ENCODE measurements at regions not wholly inside any gene's neighbourhood (a gene's known extent, or its start where the extent isn't known, plus 50 kb on each side); places are given as distances from the start of the nearest gene placed in this dataset.
"Not testable (repeated sequence)": the region's sequence is repeated elsewhere in the genome, so short reads cannot be mapped to it uniquely, and the experiment has no call there.

DNA sequence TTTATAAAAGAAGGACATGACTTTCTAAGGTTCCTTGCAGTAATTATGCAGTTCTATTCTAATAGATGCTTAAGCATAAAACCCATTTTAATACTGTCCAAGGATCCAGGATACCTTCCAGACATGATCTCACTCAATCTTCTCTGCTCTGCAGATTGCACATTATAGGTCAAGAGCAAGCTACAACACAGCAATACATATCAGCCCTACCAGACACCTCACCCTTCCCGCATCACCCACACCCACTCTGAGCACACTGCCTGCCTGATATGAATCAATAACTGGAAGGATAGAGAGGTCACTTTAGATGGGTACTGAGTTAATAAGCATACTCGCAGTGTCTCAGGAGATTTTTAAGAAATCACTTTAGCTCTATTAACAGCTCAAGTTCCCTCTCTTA lies 166.5 kb upstream of the NBPF9 start:
- H3K27ac ChIP-seq (replicated peaks; ENCODE audit: low read length); H4K8ac ChIP-seq (ENCODE audit: low read depth, low read length); H3K36me3 ChIP-seq (replicated peaks in 1 of 2; ENCODE audit: control insufficient read depth in 2 of 2, insufficient read depth in 2 of 2, low read length in 2 of 2); H3K79me1 ChIP-seq (ENCODE audit: low read depth, low read length); H2AK5ac ChIP-seq (ENCODE audit: low read depth, low read length); H2BK120ac ChIP-seq (ENCODE audit: low read depth, low read length); DNase-seq (ENCODE audit: low spot score); H3K27me3 ChIP-seq (ENCODE audit: control insufficient read depth in 3 of 3, insufficient read depth in 3 of 3, low read depth in 1 of 3, low read length in 3 of 3); H4K91ac ChIP-seq (ENCODE audit: low read depth, low read length, poor library complexity); H3K4ac ChIP-seq (ENCODE audit: low read length); H3K4me2 ChIP-seq (ENCODE audit: insufficient read depth, low read length, poor library complexity, severe bottlenecking); H2BK5ac ChIP-seq (ENCODE audit: low read length); H3K14ac ChIP-seq (ENCODE audit: low read length); H3K4me3 ChIP-seq (ENCODE audit: low read length in 2 of 2); H2BK12ac ChIP-seq (ENCODE audit: low read length); H3K18ac ChIP-seq (ENCODE audit: low read length); H3K4me1 ChIP-seq (ENCODE audit: control insufficient read depth in 2 of 2, insufficient read depth in 1 of 2, low read depth in 1 of 2, low read length in 2 of 2); H3K9me3 ChIP-seq (replicated peaks in 1 of 2; ENCODE audit: control insufficient read depth in 2 of 2, insufficient read depth in 1 of 2, low read depth in 1 of 2, low read length in 2 of 2); H3K23ac ChIP-seq (ENCODE audit: low read depth, low read length, poor library complexity); H3K9ac ChIP-seq (ENCODE audit: low read depth, low read length, poor library complexity); H2BK15ac ChIP-seq (ENCODE audit: low read length); H2AFZ ChIP-seq (ENCODE audit: low read length): not testable (repeated sequence)
- WGBS, 2 donors (ENCODE audit: extremely low coverage in 2 of 2, insufficient read length in 2 of 2, insufficient replicate concordance in 1 of 2), result no CpG with 5 or more reads among the region's 2 CpGs

DNA sequence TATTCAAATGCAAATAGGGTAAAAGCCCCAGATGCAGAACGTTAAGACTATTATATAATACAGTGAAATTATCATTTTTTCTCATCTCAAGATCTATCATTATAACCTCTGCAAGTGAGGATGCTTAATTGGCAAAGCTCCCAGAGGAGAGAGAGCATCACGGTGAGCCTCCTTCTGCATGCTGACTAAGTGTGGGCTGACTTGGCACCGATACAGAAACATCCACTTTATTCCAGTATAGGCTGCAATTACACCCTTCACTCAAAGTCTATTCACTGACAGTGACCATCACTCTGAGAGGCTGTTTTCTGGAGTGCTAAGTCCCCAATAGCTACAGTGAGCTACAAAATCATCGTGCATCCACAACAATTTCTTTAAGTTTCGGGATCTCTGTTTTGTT lies 171.1 kb upstream of the NBPF9 start:
- WGBS, 2 donors (ENCODE audit: extremely low coverage in 2 of 2, insufficient read length in 2 of 2, insufficient replicate concordance in 1 of 2), result no CpG with 5 or more reads among the region's 5 CpGs

DNA sequence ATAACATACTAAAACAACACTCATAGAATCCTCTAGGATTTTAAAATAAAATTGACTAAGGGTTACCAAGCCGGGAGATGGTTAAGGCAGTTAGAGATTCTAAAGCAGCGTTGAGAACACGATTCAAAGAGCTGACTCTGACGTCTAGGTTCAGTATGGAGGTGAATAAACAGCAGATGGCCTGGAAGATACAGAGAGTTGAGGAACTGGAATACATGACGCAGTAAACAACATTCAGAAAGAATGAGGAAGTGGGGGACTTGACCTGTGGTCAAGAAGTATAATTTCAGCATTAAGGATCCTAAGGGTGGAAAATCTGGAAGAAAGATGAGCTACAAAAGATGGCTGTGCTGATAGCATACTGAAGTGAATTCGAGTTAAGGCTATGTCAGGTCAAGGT lies 172.5 kb upstream of the NBPF9 start:
- H3K27ac ChIP-seq (replicated peaks; ENCODE audit: low read length); H2BK15ac ChIP-seq (ENCODE audit: low read length); H2AFZ ChIP-seq (ENCODE audit: low read length); H4K8ac ChIP-seq (ENCODE audit: low read depth, low read length); H3K18ac ChIP-seq (ENCODE audit: low read length); DNase-seq (ENCODE audit: low spot score); H3K27me3 ChIP-seq (ENCODE audit: control insufficient read depth in 3 of 3, insufficient read depth in 3 of 3, low read depth in 1 of 3, low read length in 3 of 3); H3K23ac ChIP-seq (ENCODE audit: low read depth, low read length, poor library complexity); H2AK5ac ChIP-seq (ENCODE audit: low read depth, low read length); H2BK12ac ChIP-seq (ENCODE audit: low read length); H3K9me3 ChIP-seq (replicated peaks in 1 of 2; ENCODE audit: control insufficient read depth in 2 of 2, insufficient read depth in 1 of 2, low read depth in 1 of 2, low read length in 2 of 2); H3K14ac ChIP-seq (ENCODE audit: low read length); H4K91ac ChIP-seq (ENCODE audit: low read depth, low read length, poor library complexity); H2BK120ac ChIP-seq (ENCODE audit: low read depth, low read length); H3K4ac ChIP-seq (ENCODE audit: low read length); H3K79me1 ChIP-seq (ENCODE audit: low read depth, low read length); H3K4me3 ChIP-seq (ENCODE audit: low read length in 2 of 2); H3K4me1 ChIP-seq (ENCODE audit: control insufficient read depth in 2 of 2, insufficient read depth in 1 of 2, low read depth in 1 of 2, low read length in 2 of 2); H3K4me2 ChIP-seq (ENCODE audit: insufficient read depth, low read length, poor library complexity, severe bottlenecking); H2BK5ac ChIP-seq (ENCODE audit: low read length); H3K9ac ChIP-seq (ENCODE audit: low read depth, low read length, poor library complexity); H3K36me3 ChIP-seq (replicated peaks in 1 of 2; ENCODE audit: control insufficient read depth in 2 of 2, insufficient read depth in 2 of 2, low read length in 2 of 2): not testable (repeated sequence)
- no CpG with 5 or more reads among the region's 6 CpGs for WGBS, 2 donors (ENCODE audit: extremely low coverage in 2 of 2, insufficient read length in 2 of 2, insufficient replicate concordance in 1 of 2)

More for the DNA sequence above, 171.1 kb upstream of the NBPF9 start:
- H2AK5ac ChIP-seq (ENCODE audit: low read depth, low read length); H3K18ac ChIP-seq (ENCODE audit: low read length); H2BK12ac ChIP-seq (ENCODE audit: low read length); H2BK15ac ChIP-seq (ENCODE audit: low read length); H2AFZ ChIP-seq (ENCODE audit: low read length); H2BK120ac ChIP-seq (ENCODE audit: low read depth, low read length); H3K4me2 ChIP-seq (ENCODE audit: insufficient read depth, low read length, poor library complexity, severe bottlenecking); H3K4me1 ChIP-seq (ENCODE audit: control insufficient read depth in 2 of 2, insufficient read depth in 1 of 2, low read depth in 1 of 2, low read length in 2 of 2); H3K4me3 ChIP-seq (ENCODE audit: low read length in 2 of 2); H4K8ac ChIP-seq (ENCODE audit: low read depth, low read length); H3K79me1 ChIP-seq (ENCODE audit: low read depth, low read length); DNase-seq (ENCODE audit: low spot score); H3K36me3 ChIP-seq (replicated peaks in 1 of 2; ENCODE audit: control insufficient read depth in 2 of 2, insufficient read depth in 2 of 2, low read length in 2 of 2); H3K4ac ChIP-seq (ENCODE audit: low read length); H3K9me3 ChIP-seq (replicated peaks in 1 of 2; ENCODE audit: control insufficient read depth in 2 of 2, insufficient read depth in 1 of 2, low read depth in 1 of 2, low read length in 2 of 2); H3K14ac ChIP-seq (ENCODE audit: low read length); H3K9ac ChIP-seq (ENCODE audit: low read depth, low read length, poor library complexity); H3K23ac ChIP-seq (ENCODE audit: low read depth, low read length, poor library complexity); H4K91ac ChIP-seq (ENCODE audit: low read depth, low read length, poor library complexity); H3K27ac ChIP-seq (replicated peaks; ENCODE audit: low read length); H2BK5ac ChIP-seq (ENCODE audit: low read length); H3K27me3 ChIP-seq (ENCODE audit: control insufficient read depth in 3 of 3, insufficient read depth in 3 of 3, low read depth in 1 of 3, low read length in 3 of 3): not testable (repeated sequence)

DNA sequence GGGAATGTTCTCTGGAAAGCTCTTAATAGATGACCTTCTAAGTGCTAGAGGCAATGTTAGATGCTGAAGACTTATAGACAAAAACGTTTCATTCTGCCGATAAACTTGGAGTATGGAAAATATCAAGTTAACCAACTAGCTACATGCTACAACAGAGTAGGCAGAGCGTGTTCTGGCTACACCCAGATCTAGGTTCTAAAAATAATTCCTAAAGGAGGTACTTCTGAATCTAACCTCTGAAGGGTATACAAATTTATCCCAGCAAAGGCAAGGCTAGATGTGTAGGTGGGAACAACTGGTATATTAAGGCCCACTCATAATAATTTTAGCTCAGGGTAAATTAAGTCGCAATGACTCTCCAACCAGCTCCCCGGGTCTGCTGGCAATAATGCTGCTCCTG lies 173.1 kb upstream of the NBPF9 start:
- H3K23ac ChIP-seq (ENCODE audit: low read depth, low read length, poor library complexity); H2BK5ac ChIP-seq (ENCODE audit: low read length); H3K36me3 ChIP-seq (replicated peaks in 1 of 2; ENCODE audit: control insufficient read depth in 2 of 2, insufficient read depth in 2 of 2, low read length in 2 of 2); H3K14ac ChIP-seq (ENCODE audit: low read length); H2BK120ac ChIP-seq (ENCODE audit: low read depth, low read length); H3K9me3 ChIP-seq (replicated peaks in 1 of 2; ENCODE audit: control insufficient read depth in 2 of 2, insufficient read depth in 1 of 2, low read depth in 1 of 2, low read length in 2 of 2); H3K4me3 ChIP-seq (ENCODE audit: low read length in 2 of 2); H3K4ac ChIP-seq (ENCODE audit: low read length); H3K4me2 ChIP-seq (ENCODE audit: insufficient read depth, low read length, poor library complexity, severe bottlenecking); H4K91ac ChIP-seq (ENCODE audit: low read depth, low read length, poor library complexity); H2AK5ac ChIP-seq (ENCODE audit: low read depth, low read length); H3K27ac ChIP-seq (replicated peaks; ENCODE audit: low read length); H3K27me3 ChIP-seq (ENCODE audit: control insufficient read depth in 3 of 3, insufficient read depth in 3 of 3, low read depth in 1 of 3, low read length in 3 of 3); H2AFZ ChIP-seq (ENCODE audit: low read length); H3K4me1 ChIP-seq (ENCODE audit: control insufficient read depth in 2 of 2, insufficient read depth in 1 of 2, low read depth in 1 of 2, low read length in 2 of 2); H2BK15ac ChIP-seq (ENCODE audit: low read length); H3K9ac ChIP-seq (ENCODE audit: low read depth, low read length, poor library complexity); H4K8ac ChIP-seq (ENCODE audit: low read depth, low read length); H2BK12ac ChIP-seq (ENCODE audit: low read length); H3K18ac ChIP-seq (ENCODE audit: low read length); H3K79me1 ChIP-seq (ENCODE audit: low read depth, low read length); DNase-seq (ENCODE audit: low spot score): not testable (repeated sequence)
- no CpG with 5 or more reads among the region's 5 CpGs for WGBS, 2 donors (ENCODE audit: extremely low coverage in 2 of 2, insufficient read length in 2 of 2, insufficient replicate concordance in 1 of 2)
